ENCODE measurements at regions not wholly inside any gene's neighbourhood (a gene's known extent, or its start where the extent isn't known, plus 50 kb on each side); places are given as distances from the start of the nearest gene placed in this dataset.
"Not testable (repeated sequence)": the region's sequence is repeated elsewhere in the genome, so short reads cannot be mapped to it uniquely, and the experiment has no call there.

DNA sequence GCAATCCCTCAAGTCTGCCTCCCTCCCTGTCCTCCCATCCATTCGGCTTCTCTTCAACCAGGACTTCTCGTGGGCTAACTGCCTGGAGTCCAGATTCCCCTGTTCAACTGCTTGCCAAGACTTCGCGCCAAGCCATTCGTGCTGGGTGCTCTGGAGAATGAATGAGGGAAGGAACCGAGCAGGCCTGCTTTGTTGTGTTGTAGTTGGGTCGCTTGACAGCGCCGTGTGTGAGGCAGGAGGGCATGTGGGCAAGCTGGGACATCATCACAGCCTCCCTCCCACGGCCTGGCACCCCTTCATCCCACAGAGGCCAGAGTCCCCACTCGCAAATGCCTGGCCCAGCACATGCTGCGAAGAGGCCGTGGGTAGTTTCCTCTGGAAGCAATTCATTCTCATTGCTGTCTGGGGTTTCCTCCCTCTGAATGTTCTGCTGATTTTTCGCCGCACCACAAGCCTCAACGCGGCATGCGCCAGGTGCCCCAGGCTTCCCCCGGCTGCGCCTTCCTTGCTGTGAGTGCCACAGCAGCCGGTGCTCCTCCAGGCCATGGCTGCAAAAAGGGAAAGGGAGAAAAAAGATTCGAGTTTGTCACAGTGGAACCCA lies 336.0 kb downstream of the QKI start:
- Mint-ChIP-seq H3K27me3 (ENCODE audit: unreplicated experiment) (peaks cover 2% of the 10 kb centered on the region), H3K9me3 (ENCODE audit: unreplicated experiment) (no peaks in the 10 kb centered on the region), H3K27ac (ENCODE audit: unreplicated experiment) (no peak overlapping the region), H3K36me3 (ENCODE audit: low read depth, unreplicated experiment) (no peaks in the 10 kb centered on the region), H3K4me3 (ENCODE audit: unreplicated experiment) (no peak overlapping the region), H3K4me1 (ENCODE audit: unreplicated experiment) (no peaks in the 10 kb centered on the region)
- DNase-seq (ENCODE audit: low spot score): no peak
- TF ChIP-seq, protein P1, sequence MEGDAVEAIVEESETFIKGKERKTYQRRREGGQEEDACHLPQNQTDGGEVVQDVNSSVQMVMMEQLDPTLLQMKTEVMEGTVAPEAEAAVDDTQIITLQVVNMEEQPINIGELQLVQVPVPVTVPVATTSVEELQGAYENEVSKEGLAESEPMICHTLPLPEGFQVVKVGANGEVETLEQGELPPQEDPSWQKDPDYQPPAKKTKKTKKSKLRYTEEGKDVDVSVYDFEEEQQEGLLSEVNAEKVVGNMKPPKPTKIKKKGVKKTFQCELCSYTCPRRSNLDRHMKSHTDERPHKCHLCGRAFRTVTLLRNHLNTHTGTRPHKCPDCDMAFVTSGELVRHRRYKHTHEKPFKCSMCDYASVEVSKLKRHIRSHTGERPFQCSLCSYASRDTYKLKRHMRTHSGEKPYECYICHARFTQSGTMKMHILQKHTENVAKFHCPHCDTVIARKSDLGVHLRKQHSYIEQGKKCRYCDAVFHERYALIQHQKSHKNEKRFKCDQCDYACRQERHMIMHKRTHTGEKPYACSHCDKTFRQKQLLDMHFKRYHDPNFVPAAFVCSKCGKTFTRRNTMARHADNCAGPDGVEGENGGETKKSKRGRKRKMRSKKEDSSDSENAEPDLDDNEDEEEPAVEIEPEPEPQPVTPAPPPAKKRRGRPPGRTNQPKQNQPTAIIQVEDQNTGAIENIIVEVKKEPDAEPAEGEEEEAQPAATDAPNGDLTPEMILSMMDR (IDR thresholded peaks at IDR 0.05; ENCODE audit: unreplicated experiment): no peak

DNA sequence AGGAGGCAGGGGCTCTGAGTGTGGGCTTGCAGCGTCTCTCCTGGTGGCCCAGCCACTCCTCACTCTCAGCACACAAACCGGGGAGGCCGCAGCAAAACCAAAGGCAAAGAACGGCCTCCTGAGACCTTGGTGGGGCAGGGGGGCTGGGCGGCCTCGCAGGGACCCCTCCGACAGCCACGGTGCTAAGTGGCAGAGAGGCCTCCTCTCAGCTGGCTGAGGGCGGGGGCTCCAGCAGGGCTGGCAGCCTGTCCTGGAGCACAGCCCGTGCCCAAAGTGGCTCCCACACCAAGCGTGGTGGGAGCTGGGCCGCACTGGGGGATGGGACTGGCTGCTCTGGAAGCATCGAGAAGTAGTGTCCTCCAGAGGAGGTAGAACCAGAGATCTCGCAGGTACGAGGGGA lies 334.4 kb downstream of the QKI start:
- Mint-ChIP-seq H3K4me1 (ENCODE audit: unreplicated experiment) (no peaks in the 10 kb centered on the region), H3K27me3 (ENCODE audit: unreplicated experiment) (peaks cover 4% of the 10 kb centered on the region), H3K27ac (ENCODE audit: unreplicated experiment) (no peak overlapping the region), H3K9me3 (ENCODE audit: unreplicated experiment) (no peaks in the 10 kb centered on the region), H3K36me3 (ENCODE audit: low read depth, unreplicated experiment) (no peaks in the 10 kb centered on the region), H3K4me3 (ENCODE audit: unreplicated experiment) (no peak overlapping the region)
- TF ChIP-seq, protein P1 (IDR thresholded peaks at IDR 0.05; ENCODE audit: unreplicated experiment): no peak
- DNase-seq (ENCODE audit: low spot score): no peak

DNA sequence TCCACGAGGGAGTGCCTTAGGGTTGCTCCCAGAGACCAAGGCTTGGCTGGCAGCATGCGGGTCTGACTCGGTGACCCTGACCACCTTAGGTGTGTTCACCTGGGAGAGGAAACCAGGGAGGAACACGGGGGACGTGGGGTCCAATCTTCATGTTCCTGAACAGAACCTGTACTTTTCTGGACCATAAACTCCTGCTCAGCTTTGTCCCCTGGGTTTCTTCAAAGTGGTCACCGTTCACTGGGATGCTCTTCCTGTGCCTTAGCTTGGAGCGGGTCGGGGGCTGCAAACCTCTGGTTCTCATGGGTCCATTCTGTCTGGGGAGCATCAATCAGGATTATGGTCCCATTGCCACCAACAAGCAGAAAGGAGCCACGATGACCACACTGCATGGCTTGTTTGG lies 333.5 kb downstream of the QKI start:
- Mint-ChIP-seq H3K27me3 (ENCODE audit: unreplicated experiment) (peaks cover 4% of the 10 kb centered on the region), H3K9me3 (ENCODE audit: unreplicated experiment) (no peaks in the 10 kb centered on the region), H3K27ac (ENCODE audit: unreplicated experiment) (no peak overlapping the region), H3K4me1 (ENCODE audit: unreplicated experiment) (no peaks in the 10 kb centered on the region), H3K4me3 (ENCODE audit: unreplicated experiment) (no peak overlapping the region), H3K36me3 (ENCODE audit: low read depth, unreplicated experiment) (no peaks in the 10 kb centered on the region)
- TF ChIP-seq, protein P1 (IDR thresholded peaks at IDR 0.05; ENCODE audit: unreplicated experiment): no peak
- no peak for DNase-seq (ENCODE audit: low spot score)

DNA sequence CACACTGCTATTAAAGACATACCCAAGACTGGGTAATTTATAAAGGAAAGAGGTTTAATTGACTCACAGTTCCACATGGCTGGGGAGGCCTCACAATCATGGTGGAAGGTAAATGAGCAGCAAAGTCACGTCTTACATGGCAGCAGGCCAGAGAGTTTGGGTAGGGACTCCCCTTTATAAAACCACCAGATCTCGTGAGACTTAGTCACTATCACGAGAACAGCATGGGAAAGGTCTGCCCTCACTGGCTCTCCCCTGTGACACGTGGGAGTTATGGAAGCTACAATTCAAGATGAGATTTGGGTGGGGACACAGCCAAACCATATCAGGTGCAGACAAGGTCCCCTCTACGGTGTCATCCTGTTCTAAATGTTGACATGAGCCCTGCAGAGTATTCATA lies 332.5 kb downstream of the QKI start:
- H3K36me3 Mint-ChIP-seq (ENCODE audit: low read depth, unreplicated experiment); H3K27me3 Mint-ChIP-seq (ENCODE audit: unreplicated experiment); H3K4me1 Mint-ChIP-seq (ENCODE audit: unreplicated experiment); DNase-seq (ENCODE audit: low spot score); H3K9me3 Mint-ChIP-seq (ENCODE audit: unreplicated experiment); H3K4me3 Mint-ChIP-seq (ENCODE audit: unreplicated experiment); H3K27ac Mint-ChIP-seq (ENCODE audit: unreplicated experiment): not testable (repeated sequence)

DNA sequence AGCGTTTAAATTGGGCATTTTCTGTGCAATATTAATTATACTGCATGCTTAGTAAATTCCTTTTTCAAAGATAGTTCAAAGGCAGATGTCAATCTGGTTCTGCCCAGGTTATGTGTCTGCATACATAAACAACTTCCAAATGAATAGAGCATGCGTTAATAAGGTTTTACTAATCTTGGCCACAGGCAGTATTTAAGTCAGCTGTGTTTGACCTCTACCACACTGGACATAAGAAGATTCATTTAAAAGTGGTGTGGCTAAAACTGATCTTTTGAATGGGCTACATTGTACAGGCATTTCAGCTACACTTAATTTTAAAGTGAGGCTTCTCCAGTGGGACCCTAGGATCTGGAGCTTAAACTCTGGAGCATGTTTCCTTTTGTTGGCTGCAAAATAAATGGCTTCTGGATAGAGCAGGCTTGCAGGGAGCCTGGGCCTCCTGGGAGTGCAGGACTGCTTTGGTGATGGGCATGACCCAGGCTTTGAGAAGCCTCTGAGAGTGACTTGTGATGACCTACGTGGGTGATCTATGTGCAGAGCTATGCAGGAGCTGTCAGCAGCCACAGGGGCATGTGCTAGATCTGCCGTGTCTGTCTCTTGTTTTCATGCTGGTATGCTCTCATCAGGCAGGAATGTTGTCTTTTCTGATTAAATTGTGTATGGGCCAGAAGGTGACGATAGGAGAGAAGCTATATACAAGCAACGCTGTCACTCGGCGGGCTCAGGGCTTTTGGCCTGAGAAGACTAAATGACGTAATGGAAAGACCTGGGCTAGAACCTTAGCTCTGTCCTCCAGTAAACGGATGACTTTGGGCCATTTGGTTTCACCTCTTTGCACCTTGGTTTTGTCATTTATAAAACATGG lies 331.2 kb downstream of the QKI start:
- no peak for DNase-seq (ENCODE audit: low spot score)
- Mint-ChIP-seq H3K4me3 (ENCODE audit: unreplicated experiment) (no peak overlapping the region), H3K27ac (ENCODE audit: unreplicated experiment) (no peak overlapping the region), H3K27me3 (ENCODE audit: unreplicated experiment) (peaks cover 9% of the 10 kb centered on the region), H3K36me3 (ENCODE audit: low read depth, unreplicated experiment) (no peaks in the 10 kb centered on the region), H3K9me3 (ENCODE audit: unreplicated experiment) (no peaks in the 10 kb centered on the region), H3K4me1 (ENCODE audit: unreplicated experiment) (no peaks in the 10 kb centered on the region)
- TF ChIP-seq, protein P1 (IDR thresholded peaks at IDR 0.05; ENCODE audit: unreplicated experiment): no peak
